GM23338 (cell line): ENCODE measurements at regions not wholly inside any gene's neighbourhood (a gene's known extent, or its start where the extent isn't known, plus 50 kb on each side); places are given as distances from the start of the nearest gene placed in this dataset.

Source experiments
- ATAC-seq: fragments of 200-7000 bp; cut with Tn5 transposase; 3 replicates; pipeline ENCODE4 v1.9.1; 2020
- DNase-seq: peaks from one replicate; pipeline ENCODE4 v3.0.0-alpha.2; 2015; ENCODE audit warnings: low spot score
- H2AFZ ChIP-seq: fragments of 200-600 bp; sonication (generic); 2 replicates; pipeline ENCODE4 v1.8.0; 2016; ENCODE audit warnings: antibody characterized with exemption, mild to moderate bottlenecking, moderate library complexity
- H3F3A ChIP-seq: fragments of 200-600 bp; sonication (generic); replicated peaks from 2 replicates; pipeline ENCODE4 v1.8.0; 2017; ENCODE audit warnings: antibody characterized with exemption, mixed run types, low read depth
- H3K27ac ChIP-seq: fragments of 200-600 bp; sonication (generic); 2 replicates; pipeline ENCODE4 v1.6.1; 2016; ENCODE audit warnings: low read depth
- H3K27me3 ChIP-seq: fragments of 200-600 bp; sonication (generic); 2 replicates; pipeline ENCODE4 v1.8.0; 2016; ENCODE audit warnings: mild to moderate bottlenecking, mixed run types, moderate library complexity; ENCODE audit not compliant: insufficient read depth
- H3K36me3 ChIP-seq: fragments of 200-600 bp; sonication (generic); 2 replicates; pipeline ENCODE4 v1.8.0; 2016; ENCODE audit warnings: mild to moderate bottlenecking; ENCODE audit not compliant: insufficient read depth
- H3K4me1 ChIP-seq: fragments of 200-600 bp; sonication (generic); 2 replicates; pipeline ENCODE4 v1.8.0; 2016; ENCODE audit warnings: mild to moderate bottlenecking, moderate library complexity; ENCODE audit not compliant: insufficient read depth
- H3K4me2 ChIP-seq: fragments of 200-600 bp; sonication (generic); 2 replicates; pipeline ENCODE4 v1.7.1; 2017; ENCODE audit warnings: mixed run types
- H3K4me3 ChIP-seq: fragments of 200-600 bp; sonication (generic); 2 replicates; pipeline ENCODE4 v1.6.1; 2016; ENCODE audit warnings: mixed run types
- H3K79me2 ChIP-seq: fragments of 200-600 bp; sonication (generic); replicated peaks from 2 replicates; pipeline ENCODE4 v1.8.0; 2017; ENCODE audit warnings: mild to moderate bottlenecking; ENCODE audit not compliant: insufficient read depth
- H3K9me2 ChIP-seq: fragments of 200-600 bp; sonication (generic); 2 replicates; pipeline ENCODE4 v1.8.0; 2017; ENCODE audit not compliant: insufficient read depth
- H4K20me1 ChIP-seq: fragments of 200-600 bp; sonication (generic); replicated peaks from 2 replicates; pipeline ENCODE4 v1.8.0; 2017; ENCODE audit warnings: mild to moderate bottlenecking; ENCODE audit not compliant: insufficient read depth
- H3K27ac Mint-ChIP-seq: 2 replicates; pipeline ENCODE4 v1.8.0; 2020; ENCODE audit warnings: inconsistent platforms, mild to moderate bottlenecking, moderate library complexity, mixed read lengths
- H3K27me3 Mint-ChIP-seq: 3 replicates; pipeline ENCODE4 v1.8.0; 2022; ENCODE audit warnings: low read depth, mild to moderate bottlenecking, moderate library complexity, mixed read lengths, inconsistent platforms; ENCODE audit not compliant: insufficient read depth, poor library complexity
- H3K36me3 Mint-ChIP-seq: 3 replicates; pipeline ENCODE4 v1.8.0; 2021; ENCODE audit warnings: low read depth, mild to moderate bottlenecking, inconsistent platforms, moderate library complexity, mixed read lengths
- H3K4me1 Mint-ChIP-seq: 3 replicates; pipeline ENCODE4 v1.8.0; 2020; ENCODE audit warnings: mild to moderate bottlenecking, inconsistent platforms, mixed read lengths
- H3K4me3 Mint-ChIP-seq: 3 replicates; pipeline ENCODE4 v1.8.0; 2021; ENCODE audit warnings: moderate library complexity, mild to moderate bottlenecking, inconsistent platforms, mixed read lengths
- H3K9me3 Mint-ChIP-seq: 3 replicates; pipeline ENCODE4 v1.8.0; 2020; ENCODE audit warnings: moderate library complexity, mild to moderate bottlenecking, inconsistent platforms, mixed read lengths
- CREB1 ChIP-seq: fragments of 250-450 bp; sonication (Bioruptor Pico); IDR thresholded peaks from 2 replicates; pipeline ENCODE4 v1.5.0; 2020; ENCODE audit warnings: low read depth, mild to moderate bottlenecking, moderate library complexity
- EZH2 ChIP-seq: fragments of 200-600 bp; sonication (generic); IDR thresholded peaks from one replicate; pipeline ENCODE4 v1.8.0; 2017; ENCODE audit warnings: antibody characterized with exemption, mild to moderate bottlenecking, low read depth; ENCODE audit not compliant: unreplicated experiment
- EZH2phosphoT487 ChIP-seq: fragments of 200-600 bp; sonication (generic); IDR thresholded peaks from one replicate; pipeline ENCODE4 v1.8.1; 2018; ENCODE audit warnings: antibody characterized with exemption; ENCODE audit not compliant: unreplicated experiment
- JUNB ChIP-seq: IDR thresholded peaks from one replicate; pipeline ENCODE4 v1.6.1; 2016; ENCODE audit warnings: antibody characterized with exemption; ENCODE audit not compliant: unreplicated experiment
- NANOG ChIP-seq: IDR thresholded peaks from 2 replicates; pipeline ENCODE4 v1.6.1; 2016; ENCODE audit warnings: antibody characterized with exemption, borderline replicate concordance
- POLR2AphosphoS5 ChIP-seq: IDR thresholded peaks from 2 replicates; pipeline ENCODE4 v1.6.1; 2016; ENCODE audit warnings: antibody characterized with exemption, low read depth
- STAT1 ChIP-seq: IDR thresholded peaks from one replicate; pipeline ENCODE4 v1.6.1; 2016; ENCODE audit warnings: antibody characterized with exemption; ENCODE audit not compliant: unreplicated experiment
- ZNF114 ChIP-seq: fragments of 250-450 bp; sonication (Bioruptor Pico); IDR thresholded peaks from 2 replicates; pipeline ENCODE4 v1.5.0; 2020; ENCODE audit warnings: mild to moderate bottlenecking, moderate library complexity
- ZNF331 ChIP-seq: fragments of 250-450 bp; sonication (Bioruptor Pico); IDR thresholded peaks from 2 replicates; pipeline ENCODE4 v1.5.0; 2020; ENCODE audit warnings: low read depth, mild to moderate bottlenecking, moderate library complexity
- TF ChIP-seq, protein P1 (sequence below), 2 experiments: fragments of 200-600 bp in 1 of 2; sonication (generic) in 1 of 2; conservative IDR thresholded peaks; 2 replicates each; pipeline versions ENCODE4 v1.5.1 to v1.6.1; 2016 to 2017; ENCODE audit warnings: antibody characterized with exemption in 2 of 2, low read depth in 2 of 2, mild to moderate bottlenecking in 2 of 2, moderate library complexity in 1 of 2
- TF ChIP-seq, protein P2 (sequence below): IDR thresholded peaks from one replicate; pipeline ENCODE4 v1.6.1; 2018; ENCODE audit warnings: antibody characterized with exemption; ENCODE audit not compliant: unreplicated experiment
- TF ChIP-seq, protein P3 (sequence below): IDR thresholded peaks from 2 replicates; pipeline ENCODE4 v1.6.1; 2016; ENCODE audit warnings: antibody characterized with exemption

DNA sequence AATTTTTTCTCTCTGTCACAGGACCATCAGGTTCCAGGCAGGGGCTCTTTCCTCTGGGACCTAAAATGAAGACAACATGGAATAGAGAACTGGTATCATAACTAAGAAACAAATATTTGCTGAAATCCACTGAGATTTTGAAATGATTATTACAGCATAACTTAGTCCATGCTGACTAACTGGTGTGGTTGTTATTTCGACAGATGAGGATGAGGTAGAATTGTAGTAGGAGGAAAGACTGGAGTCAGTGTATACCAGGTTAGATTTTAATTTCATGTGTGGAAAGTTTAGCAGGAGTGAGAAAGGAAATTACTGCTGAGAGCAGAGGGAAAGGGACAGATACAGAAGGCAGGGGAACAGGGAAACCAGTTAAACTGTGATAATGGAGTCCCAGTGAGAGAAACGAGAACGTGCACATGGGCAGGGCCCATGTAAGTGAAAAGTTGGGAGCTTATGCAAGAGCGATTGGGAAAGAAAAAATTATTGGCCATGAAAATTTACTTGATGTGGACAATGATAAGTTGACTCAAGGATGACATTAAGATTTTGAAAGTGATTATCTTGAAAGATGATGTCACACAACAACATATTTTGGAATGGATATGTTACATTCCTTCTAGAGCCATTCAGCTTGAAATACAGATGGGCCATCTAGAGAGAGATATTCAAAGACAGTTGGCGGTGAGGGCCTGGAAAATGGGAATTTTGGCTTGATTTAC lies 98.7 kb upstream of the DDIT4L start:
- H3K4me2 ChIP-seq = peak overlapping the region; percentile 44
- Mint-ChIP-seq H3K9me3 (no peaks in the 10 kb centered on the region), H3K36me3 (no peaks in the 10 kb centered on the region), H3K27me3 (no peaks in the 10 kb centered on the region), H3K27ac (peak overlapping the region; percentile 20; the same call in 1 of the 2 replicates), H3K4me3 (no peak overlapping the region), H3K4me1 (peaks cover 42% of the 10 kb centered on the region)
- H2AFZ ChIP-seq = peak overlapping the region; percentile 28; the same call in 1 of the 2 replicates
- no peak overlapping the region for H3K27ac ChIP-seq
- ATAC-seq = no peak
- H3K79me2 ChIP-seq = no peaks in the 10 kb centered on the region
- no peaks in the 10 kb centered on the region for H3K27me3 ChIP-seq
- DNase-seq = no peak
- no peaks in the 10 kb centered on the region for H3K36me3 ChIP-seq
- H3K4me3 ChIP-seq = no peak overlapping the region
- H3F3A ChIP-seq = no peaks in the 10 kb centered on the region
- no peaks in the 10 kb centered on the region for H4K20me1 ChIP-seq
- TF ChIP-seq NANOG = no peak
- no peak for TF ChIP-seq JUNB
- H3K9me2 ChIP-seq = peaks cover 26% of the 10 kb centered on the region
- H3K4me1 ChIP-seq = peaks cover 38% of the 10 kb centered on the region

DNA sequence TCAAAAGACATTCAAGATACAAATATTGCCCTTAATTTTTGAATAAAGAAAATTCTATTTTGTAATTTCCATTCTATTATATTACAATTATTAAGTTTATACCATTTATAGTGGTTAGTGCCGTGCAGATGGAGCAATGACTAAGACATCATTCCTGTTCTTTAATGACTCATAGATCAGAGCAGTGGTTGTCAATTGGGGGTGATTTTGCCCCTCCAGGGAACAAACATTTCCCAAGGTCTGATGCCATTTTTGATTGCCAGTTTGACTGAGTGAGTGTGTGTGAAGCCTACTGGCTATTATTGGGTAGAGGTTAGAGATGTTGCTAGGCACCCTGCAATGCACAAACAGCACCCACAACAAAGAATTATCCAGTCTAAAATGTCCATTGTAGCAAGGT lies 97.9 kb upstream of the DDIT4L start:
- H3K9me3 Mint-ChIP-seq = no peaks in the 10 kb centered on the region
- H3K4me3 Mint-ChIP-seq = no peak overlapping the region
- no peak overlapping the region for H3K27ac ChIP-seq
- no peak for ATAC-seq
- no peaks in the 10 kb centered on the region for H3K27me3 Mint-ChIP-seq
- no peak for DNase-seq
- no peak overlapping the region for H2AFZ ChIP-seq
- no peaks in the 10 kb centered on the region for H3K79me2 ChIP-seq
- no peak overlapping the region for H3K27ac Mint-ChIP-seq
- H3K4me3 ChIP-seq = no peak overlapping the region
- H3K9me2 ChIP-seq = peaks cover 26% of the 10 kb centered on the region
- H3F3A ChIP-seq = no peaks in the 10 kb centered on the region
- H3K36me3 ChIP-seq = no peaks in the 10 kb centered on the region
- peaks cover 38% of the 10 kb centered on the region for H3K4me1 ChIP-seq
- no peaks in the 10 kb centered on the region for H3K36me3 Mint-ChIP-seq
- peaks cover 42% of the 10 kb centered on the region for H3K4me1 Mint-ChIP-seq
- H4K20me1 ChIP-seq = no peaks in the 10 kb centered on the region
- H3K4me2 ChIP-seq = no peak overlapping the region
- no peaks in the 10 kb centered on the region for H3K27me3 ChIP-seq
- no peak for TF ChIP-seq STAT1
- TF ChIP-seq EZH2phosphoT487 = no peak
- TF ChIP-seq, protein P1, sequence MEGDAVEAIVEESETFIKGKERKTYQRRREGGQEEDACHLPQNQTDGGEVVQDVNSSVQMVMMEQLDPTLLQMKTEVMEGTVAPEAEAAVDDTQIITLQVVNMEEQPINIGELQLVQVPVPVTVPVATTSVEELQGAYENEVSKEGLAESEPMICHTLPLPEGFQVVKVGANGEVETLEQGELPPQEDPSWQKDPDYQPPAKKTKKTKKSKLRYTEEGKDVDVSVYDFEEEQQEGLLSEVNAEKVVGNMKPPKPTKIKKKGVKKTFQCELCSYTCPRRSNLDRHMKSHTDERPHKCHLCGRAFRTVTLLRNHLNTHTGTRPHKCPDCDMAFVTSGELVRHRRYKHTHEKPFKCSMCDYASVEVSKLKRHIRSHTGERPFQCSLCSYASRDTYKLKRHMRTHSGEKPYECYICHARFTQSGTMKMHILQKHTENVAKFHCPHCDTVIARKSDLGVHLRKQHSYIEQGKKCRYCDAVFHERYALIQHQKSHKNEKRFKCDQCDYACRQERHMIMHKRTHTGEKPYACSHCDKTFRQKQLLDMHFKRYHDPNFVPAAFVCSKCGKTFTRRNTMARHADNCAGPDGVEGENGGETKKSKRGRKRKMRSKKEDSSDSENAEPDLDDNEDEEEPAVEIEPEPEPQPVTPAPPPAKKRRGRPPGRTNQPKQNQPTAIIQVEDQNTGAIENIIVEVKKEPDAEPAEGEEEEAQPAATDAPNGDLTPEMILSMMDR (conservative IDR thresholded peaks at IDR 0.05; ENCODE audit: low read depth in 2 of 2) = no peak
- TF ChIP-seq NANOG = no peak
- TF ChIP-seq POLR2AphosphoS5 = no peak
- TF ChIP-seq, protein P2, sequence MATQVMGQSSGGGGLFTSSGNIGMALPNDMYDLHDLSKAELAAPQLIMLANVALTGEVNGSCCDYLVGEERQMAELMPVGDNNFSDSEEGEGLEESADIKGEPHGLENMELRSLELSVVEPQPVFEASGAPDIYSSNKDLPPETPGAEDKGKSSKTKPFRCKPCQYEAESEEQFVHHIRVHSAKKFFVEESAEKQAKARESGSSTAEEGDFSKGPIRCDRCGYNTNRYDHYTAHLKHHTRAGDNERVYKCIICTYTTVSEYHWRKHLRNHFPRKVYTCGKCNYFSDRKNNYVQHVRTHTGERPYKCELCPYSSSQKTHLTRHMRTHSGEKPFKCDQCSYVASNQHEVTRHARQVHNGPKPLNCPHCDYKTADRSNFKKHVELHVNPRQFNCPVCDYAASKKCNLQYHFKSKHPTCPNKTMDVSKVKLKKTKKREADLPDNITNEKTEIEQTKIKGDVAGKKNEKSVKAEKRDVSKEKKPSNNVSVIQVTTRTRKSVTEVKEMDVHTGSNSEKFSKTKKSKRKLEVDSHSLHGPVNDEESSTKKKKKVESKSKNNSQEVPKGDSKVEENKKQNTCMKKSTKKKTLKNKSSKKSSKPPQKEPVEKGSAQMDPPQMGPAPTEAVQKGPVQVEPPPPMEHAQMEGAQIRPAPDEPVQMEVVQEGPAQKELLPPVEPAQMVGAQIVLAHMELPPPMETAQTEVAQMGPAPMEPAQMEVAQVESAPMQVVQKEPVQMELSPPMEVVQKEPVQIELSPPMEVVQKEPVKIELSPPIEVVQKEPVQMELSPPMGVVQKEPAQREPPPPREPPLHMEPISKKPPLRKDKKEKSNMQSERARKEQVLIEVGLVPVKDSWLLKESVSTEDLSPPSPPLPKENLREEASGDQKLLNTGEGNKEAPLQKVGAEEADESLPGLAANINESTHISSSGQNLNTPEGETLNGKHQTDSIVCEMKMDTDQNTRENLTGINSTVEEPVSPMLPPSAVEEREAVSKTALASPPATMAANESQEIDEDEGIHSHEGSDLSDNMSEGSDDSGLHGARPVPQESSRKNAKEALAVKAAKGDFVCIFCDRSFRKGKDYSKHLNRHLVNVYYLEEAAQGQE = no peak
- no peak for TF ChIP-seq ZNF114
- no peak for TF ChIP-seq JUNB
- no peak for TF ChIP-seq EZH2
- TF ChIP-seq, protein P3, sequence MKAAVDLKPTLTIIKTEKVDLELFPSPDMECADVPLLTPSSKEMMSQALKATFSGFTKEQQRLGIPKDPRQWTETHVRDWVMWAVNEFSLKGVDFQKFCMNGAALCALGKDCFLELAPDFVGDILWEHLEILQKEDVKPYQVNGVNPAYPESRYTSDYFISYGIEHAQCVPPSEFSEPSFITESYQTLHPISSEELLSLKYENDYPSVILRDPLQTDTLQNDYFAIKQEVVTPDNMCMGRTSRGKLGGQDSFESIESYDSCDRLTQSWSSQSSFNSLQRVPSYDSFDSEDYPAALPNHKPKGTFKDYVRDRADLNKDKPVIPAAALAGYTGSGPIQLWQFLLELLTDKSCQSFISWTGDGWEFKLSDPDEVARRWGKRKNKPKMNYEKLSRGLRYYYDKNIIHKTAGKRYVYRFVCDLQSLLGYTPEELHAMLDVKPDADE = no peak
- TF ChIP-seq CREB1 (CRISPR knock-in tag) = no peak
- no peak for TF ChIP-seq ZNF331 (CRISPR knock-in tag)
